NCI-H446 treated with DMSO at 0.1 percent for 48 hours (cell line): ENCODE measurements at regions not wholly inside any gene's neighbourhood (a gene's known extent, or its start where the extent isn't known, plus 50 kb on each side); places are given as distances from the start of the nearest gene placed in this dataset.
"Not testable (repeated sequence)": the region's sequence is repeated elsewhere in the genome, so short reads cannot be mapped to it uniquely, and the experiment has no call there.

Experiments used
- DNase-seq: peaks from one replicate; lab custom pipeline; 2025; lab: John Stamatoyannopoulos, UW

DNA sequence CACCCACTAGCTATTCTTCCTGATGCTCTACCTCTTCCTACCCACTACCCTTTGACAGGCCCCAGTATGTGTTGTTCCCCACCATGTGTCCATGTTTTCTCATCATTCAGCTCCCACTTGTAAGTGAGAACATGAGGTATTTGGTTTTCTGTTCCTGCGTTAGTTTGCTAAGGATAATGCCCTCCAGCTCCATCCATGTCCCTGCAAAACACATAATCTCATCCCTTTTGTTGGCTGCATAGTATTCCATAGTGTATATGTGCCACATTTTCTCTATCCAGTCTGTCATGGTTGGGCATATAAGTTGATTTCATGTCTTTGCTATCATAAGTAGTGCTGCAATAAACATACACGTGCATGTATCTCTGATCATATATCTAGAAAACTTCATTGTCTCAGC is 218.3 kb upstream of the STXBP5 start:
- DNase-seq = no peak

- DNase-seq = not testable (repeated sequence)
Observed at GRCh38 chr6:146987938-146988337, 216.3 kb upstream of the STXBP5 start.

- DNase-seq = no peak
Observed at GRCh38 chr6:146989860-146990259, 214.4 kb upstream of the STXBP5 start.

DNA sequence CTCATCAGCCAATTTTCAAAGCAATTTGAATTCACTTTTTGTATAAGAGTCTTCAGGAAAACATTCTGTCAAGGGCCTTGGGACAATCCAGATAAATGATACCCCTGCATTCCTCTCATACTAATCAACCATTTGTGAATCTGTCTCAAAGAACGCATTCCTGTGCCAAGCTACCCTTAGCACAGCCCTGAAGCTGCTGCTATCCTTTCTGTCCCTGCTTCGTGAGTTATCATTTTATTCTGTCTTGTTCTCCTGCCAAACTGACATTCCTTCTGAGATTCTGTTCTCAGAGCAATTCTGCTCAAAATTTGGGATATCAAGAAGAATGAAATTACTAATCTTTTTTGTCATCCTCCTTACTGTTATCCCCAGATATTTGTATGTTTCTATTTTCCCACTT is 213.9 kb upstream of the STXBP5 start:
- DNase-seq = peak; percentile 16

GRCh38 chr6:146990821-146991798 is 213.1 kb upstream of the STXBP5 start:
- DNase-seq = no peak

GRCh38 chr6:146997062-146997461 is 207.2 kb upstream of the STXBP5 start:
- DNase-seq = no peak

DNA sequence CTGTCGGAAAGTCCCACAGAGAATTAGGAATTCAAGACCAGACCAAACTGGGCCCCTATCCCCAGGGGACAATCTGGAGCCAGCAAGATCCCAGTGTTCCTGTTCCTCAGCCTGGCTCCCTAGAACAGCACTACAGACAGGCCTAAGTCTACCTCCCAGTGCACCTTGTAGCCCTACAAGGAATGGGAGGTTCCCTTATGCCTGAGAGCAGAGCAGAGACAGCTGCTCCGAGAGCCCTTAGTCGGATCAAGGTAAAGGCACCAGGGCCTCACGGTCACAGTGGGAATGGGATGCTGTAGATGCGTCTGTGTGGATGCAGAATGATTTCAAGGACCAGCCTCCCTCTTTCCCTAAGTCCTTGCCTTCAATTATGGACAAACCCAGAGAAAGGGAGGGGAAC is 204.5 kb upstream of the STXBP5 start:
- no peak for DNase-seq

GRCh38 chr6:147000545-147001488 is 203.4 kb upstream of the STXBP5 start:
- DNase-seq = no peak

GRCh38 chr6:147001621-147002020 is 202.6 kb upstream of the STXBP5 start:
- DNase-seq = no peak

DNA sequence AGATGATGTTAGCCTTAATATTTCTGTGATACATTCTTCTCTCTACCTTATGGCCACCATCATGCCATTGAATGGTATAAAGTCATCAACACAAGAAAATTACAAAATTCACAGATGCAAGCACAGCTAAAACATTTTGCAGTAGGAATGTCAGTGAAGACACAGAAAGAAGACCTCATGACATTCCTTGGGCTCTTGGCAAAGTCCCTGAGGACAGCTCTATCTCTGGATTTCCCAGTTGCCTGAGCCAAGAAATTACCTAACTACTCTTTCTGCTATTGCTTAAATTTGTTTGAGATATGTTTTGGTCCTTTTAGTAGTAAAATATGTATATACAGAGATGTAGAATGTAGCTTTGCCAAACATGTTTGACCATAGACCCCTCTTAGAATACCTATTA is 201.0 kb upstream of the STXBP5 start:
- no peak for DNase-seq

GRCh38 chr6:147005499-147005898 is 198.7 kb upstream of the STXBP5 start:
- no peak for DNase-seq

DNA sequence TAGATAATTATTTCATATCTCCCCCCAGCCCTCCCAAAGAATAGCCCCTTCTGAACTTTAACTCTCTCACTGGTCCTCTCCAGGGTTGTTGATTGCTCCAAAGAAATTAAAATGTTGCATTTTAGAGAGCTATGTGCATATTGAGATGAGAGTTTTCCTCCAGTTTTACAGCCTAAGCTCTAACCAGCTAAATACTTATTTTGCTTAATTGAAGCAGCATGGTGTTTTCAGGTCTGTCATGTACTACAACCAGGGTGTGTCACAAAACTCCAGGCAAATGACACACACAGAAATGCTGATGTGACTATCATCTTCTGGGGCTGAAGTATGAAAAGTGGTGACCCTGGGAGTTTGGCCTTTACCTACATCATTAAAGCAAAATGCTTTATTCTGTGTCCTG is 196.8 kb upstream of the STXBP5 start:
- DNase-seq = no peak

GRCh38 chr6:147009358-147009757 is 194.9 kb upstream of the STXBP5 start:
- no peak for DNase-seq

GRCh38 chr6:147015674-147016073 is 188.5 kb upstream of the STXBP5 start:
- no peak for DNase-seq

DNA sequence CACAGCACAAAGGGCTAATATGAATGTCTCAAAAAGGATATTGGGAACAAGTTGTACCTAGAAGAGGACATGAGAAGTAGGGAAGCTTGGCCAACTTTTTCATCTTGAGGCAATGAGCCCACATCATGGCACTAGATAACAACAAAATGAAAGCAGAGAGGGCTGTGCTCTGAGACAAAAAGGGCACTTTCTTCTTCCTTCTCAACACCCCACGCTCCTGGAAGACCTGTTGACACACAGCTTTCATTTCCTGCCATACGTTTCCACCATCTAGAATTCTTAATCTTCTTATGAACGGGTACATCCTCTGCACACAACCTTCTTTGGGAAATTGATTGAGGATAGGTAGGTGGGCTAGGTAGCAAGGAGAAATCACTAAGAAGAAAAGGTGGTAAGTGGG is 187.8 kb upstream of the STXBP5 start:
- DNase-seq = no peak

DNA sequence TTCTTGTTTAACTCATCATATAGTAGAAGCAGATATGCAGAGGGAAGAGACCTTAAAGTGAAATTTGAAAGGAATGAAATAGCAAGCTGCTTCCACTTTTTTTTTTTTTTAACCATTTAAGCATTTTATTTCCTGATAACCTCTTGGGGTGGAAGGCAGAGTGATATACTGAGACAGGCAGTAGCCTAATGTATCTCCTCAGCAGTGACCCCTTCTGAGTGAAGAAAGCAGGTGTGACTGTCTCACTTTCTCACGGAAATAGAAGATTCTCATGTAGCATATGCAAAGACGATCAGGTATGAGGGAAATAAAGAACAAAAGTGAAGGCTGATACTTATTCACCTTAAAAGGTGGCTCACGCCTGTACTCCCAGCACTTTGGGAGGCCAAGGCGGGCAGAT is 187.1 kb upstream of the STXBP5 start:
- DNase-seq = no peak

DNA sequence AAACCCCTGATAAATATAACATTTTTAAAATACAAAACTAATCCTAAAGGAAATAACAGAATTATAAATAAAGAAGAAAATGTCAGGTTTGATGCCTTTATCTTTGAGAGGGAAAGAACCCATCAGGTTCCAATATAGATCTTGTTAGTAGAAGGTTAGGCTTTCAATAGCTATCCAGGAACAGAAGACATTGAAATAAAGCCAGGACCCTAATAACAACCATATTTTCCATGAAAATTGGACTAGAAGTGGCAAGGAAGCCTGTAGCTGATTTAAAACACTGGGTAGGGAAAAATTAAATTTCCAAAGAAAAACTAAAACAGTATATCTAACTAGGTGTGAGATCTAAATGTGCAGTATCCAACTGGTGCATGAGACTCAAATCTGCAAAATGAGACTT is 185.2 kb upstream of the STXBP5 start:
- no peak for DNase-seq

- no peak for DNase-seq
Observed at GRCh38 chr6:147022041-147022440, 182.2 kb upstream of the STXBP5 start.

- DNase-seq = no peak
Observed at GRCh38 chr6:147023148-147023547, 181.1 kb upstream of the STXBP5 start.

DNA sequence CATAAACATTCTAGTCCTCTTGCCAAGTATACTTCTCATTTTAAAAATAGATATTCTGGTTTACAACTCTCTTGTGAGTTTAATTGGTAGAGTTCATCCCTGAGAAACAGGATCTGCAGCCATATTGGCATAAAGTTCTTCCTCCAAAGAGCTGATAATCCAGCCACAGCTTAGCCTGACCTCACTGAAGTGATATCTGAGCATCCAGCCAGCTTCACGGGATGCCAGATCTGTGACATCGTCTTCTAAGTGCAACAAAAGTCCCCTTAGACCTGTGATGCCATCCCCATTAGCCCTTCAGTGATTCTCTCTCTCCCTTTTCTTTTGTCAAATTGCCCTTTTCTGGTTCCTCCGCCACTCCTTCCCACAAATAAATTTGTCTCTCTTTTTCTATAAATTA is 180.6 kb upstream of the STXBP5 start:
- no peak for DNase-seq

- peak; percentile 85 for DNase-seq
Observed at GRCh38 chr6:147029923-147030322, 174.3 kb upstream of the STXBP5 start.

DNA sequence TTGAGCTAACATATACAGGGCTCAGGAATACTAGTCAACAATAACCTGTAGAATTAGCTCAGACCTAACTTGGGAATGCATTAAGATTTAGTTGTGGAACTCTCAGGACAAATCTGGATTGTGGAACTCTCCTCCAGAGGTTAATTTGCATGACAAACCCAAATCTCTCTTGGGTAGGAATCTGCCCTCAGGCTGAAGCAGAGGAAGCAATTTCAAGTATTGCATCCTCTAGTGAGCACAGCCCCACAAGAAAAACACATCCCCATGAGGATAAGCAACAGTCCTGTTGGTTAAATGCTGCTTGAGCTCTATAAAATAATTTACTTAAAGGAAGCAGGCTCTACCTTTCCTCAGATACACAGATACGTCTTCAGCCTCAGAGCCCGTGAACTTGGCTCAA is 170.9 kb upstream of the STXBP5 start:
- DNase-seq = no peak

- DNase-seq = no peak
Observed at GRCh38 chr6:147035886-147036285, 168.3 kb upstream of the STXBP5 start.
